ENCODE measurements at regions not wholly inside any gene's neighbourhood (a gene's known extent, or its start where the extent isn't known, plus 50 kb on each side); places are given as distances from the start of the nearest gene placed in this dataset.

DNA sequence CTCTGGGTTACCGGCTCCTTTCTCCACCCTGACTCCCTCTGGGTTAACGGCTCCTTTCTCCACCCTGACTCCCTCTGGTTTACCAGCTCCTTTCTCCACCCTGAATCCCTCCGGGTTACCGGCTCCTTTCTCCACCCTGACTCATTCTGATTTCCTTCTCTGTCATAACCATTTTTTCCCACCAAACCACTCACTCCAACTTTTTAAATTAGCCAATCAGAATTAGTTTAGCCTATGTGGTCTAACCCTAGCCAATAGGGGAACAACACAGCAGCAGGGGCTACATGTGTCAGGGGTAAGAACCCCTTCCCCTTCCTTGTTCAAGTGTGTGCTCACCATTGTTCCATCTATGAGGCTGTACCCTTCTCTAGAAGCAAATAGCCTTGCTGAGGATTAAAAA is 98.4 kb upstream of the RBM19 start:
- no peak for TF ChIP-seq EZH2 (IDR thresholded peaks at IDR 0.05; ENCODE audit: low read length, missing control alignments)
- TF ChIP-seq, protein P1, sequence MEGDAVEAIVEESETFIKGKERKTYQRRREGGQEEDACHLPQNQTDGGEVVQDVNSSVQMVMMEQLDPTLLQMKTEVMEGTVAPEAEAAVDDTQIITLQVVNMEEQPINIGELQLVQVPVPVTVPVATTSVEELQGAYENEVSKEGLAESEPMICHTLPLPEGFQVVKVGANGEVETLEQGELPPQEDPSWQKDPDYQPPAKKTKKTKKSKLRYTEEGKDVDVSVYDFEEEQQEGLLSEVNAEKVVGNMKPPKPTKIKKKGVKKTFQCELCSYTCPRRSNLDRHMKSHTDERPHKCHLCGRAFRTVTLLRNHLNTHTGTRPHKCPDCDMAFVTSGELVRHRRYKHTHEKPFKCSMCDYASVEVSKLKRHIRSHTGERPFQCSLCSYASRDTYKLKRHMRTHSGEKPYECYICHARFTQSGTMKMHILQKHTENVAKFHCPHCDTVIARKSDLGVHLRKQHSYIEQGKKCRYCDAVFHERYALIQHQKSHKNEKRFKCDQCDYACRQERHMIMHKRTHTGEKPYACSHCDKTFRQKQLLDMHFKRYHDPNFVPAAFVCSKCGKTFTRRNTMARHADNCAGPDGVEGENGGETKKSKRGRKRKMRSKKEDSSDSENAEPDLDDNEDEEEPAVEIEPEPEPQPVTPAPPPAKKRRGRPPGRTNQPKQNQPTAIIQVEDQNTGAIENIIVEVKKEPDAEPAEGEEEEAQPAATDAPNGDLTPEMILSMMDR (conservative IDR thresholded peaks at IDR 0.05 in 1 of 2, IDR thresholded peaks at IDR 0.05 in 1 of 2; ENCODE audit: low read depth in 1 of 2, low read length in 2 of 2), result no peak
